GM10266 (cell line): ENCODE measurements at regions not wholly inside any gene's neighbourhood (a gene's known extent, or its start where the extent isn't known, plus 50 kb on each side); places are given as distances from the start of the nearest gene placed in this dataset.

Experiments
- DNase-seq: peaks from one replicate; pipeline ENCODE4 v3.0.0; 2012; ENCODE audit errors: extremely low spot score
- TF ChIP-seq, protein P1 (sequence below): IDR thresholded peaks from 2 replicates; pipeline ENCODE4 v1.5.1; 2012; ENCODE audit warnings: mild to moderate bottlenecking, low read depth; ENCODE audit not compliant: control insufficient read depth, insufficient read depth; ENCODE audit errors: missing control alignments

DNA sequence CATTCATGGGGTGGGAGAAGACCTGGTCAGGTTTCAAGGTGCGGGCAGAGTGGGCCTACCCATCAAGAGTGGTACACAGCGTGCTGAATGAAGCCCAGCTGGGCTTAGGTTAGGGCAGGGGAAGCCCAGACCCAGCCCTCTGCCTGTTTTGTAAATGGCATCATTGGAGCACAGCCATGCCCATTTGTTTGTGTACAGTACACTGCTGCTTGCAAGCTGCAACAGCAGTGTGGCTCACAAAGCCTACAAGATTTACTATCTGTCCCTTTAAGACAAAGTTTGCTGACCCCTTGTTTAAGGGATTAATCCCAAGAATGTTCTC, 230.1 kb upstream of the TNRC6C start:
- no peak for DNase-seq
- TF ChIP-seq, protein P1, sequence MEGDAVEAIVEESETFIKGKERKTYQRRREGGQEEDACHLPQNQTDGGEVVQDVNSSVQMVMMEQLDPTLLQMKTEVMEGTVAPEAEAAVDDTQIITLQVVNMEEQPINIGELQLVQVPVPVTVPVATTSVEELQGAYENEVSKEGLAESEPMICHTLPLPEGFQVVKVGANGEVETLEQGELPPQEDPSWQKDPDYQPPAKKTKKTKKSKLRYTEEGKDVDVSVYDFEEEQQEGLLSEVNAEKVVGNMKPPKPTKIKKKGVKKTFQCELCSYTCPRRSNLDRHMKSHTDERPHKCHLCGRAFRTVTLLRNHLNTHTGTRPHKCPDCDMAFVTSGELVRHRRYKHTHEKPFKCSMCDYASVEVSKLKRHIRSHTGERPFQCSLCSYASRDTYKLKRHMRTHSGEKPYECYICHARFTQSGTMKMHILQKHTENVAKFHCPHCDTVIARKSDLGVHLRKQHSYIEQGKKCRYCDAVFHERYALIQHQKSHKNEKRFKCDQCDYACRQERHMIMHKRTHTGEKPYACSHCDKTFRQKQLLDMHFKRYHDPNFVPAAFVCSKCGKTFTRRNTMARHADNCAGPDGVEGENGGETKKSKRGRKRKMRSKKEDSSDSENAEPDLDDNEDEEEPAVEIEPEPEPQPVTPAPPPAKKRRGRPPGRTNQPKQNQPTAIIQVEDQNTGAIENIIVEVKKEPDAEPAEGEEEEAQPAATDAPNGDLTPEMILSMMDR, result no peak

DNA sequence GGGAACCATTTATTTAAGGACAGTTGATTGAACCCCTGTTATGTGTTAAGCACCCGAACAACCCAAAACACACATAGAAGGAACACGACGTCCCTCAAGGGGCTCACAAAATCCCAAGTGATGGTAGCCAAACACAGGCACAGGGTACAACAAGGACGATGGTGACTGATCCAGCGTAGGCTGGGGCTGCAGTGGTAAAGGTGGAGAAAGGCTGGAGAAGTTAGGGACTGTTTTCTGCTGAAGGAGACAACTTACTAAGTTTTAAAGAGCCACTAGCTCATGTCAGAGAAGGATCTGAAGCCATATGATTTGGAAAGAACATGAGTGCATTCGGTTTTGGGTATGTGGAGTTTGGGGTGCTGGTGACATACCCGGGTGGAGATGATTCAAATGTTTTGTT, 229.6 kb upstream of the TNRC6C start:
- TF ChIP-seq, protein P1, result no peak

DNA sequence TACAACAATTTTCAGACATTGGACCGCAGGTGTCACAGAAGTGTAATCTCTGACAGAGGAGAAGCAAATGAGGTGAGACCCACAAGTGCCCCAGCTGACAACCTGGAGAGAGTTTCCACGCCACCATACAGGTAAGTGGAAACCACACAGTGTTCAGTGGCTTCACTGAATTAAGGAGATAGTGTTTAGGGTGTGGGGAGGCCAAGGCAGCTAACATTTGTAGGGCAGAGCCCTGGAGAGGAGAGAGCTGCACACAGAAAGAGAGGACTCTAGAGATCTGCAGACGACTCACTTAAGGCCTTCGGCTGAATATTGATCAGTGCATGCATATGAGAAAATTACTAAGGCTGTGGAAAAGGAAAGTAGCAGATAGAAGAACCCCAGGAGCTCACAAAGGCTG, 228.9 kb upstream of the TNRC6C start:
- no peak for DNase-seq
- TF ChIP-seq, protein P1, result no peak

More for the DNA sequence above, 229.6 kb upstream of the TNRC6C start:
- no peak for DNase-seq

DNA sequence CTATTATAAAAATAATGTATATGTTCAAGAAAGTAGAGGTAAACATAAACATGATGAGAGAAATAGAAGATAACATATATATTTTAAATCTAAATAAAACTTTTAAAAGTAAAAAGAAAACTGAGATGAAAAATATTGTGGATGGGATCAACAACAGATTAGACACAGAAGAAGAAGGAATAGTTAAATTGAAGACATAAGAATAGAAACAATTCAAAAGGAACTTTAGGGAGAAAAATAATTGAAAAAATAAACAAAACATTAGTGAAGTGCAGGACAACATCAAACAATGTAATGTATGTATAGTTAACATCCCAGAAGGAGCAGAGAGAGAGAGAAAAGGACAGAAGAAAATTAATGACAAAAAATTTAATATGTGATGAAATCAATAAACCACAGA, 228.1 kb upstream of the TNRC6C start:
- no peak for DNase-seq
- TF ChIP-seq, protein P1, result no peak

- TF ChIP-seq, protein P1, result no peak
- no peak for DNase-seq
Observed at GRCh38 chr17:77733576-77734296, 224.8 kb upstream of the TNRC6C start.

GRCh38 chr17:77734371-77735080, 224.0 kb upstream of the TNRC6C start:
- DNase-seq, result no peak

DNA sequence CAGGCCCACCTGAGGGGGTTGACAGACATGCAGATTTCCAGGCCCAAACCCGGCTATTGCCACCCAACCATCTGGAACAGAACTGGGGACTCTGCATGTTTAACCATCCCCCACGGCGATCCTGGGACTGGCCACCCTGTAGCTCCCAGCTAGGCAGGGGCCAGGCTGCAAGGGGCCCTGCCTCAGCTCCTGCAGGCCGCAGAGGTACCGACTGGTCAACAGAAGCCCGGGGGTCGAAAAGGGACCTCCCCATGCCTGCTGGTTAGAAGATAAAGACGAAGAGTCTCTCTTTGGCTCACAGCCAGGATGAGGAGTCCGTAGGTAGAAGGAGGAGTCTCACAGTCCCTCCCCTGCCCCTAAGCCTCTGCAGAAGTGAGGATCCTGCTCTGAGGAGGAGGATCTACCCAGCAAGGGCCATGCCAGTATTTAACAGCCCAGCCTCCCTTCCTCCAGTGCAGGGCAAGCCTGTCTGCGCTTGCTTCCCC, 223.4 kb upstream of the TNRC6C start:
- DNase-seq, result no peak
- TF ChIP-seq, protein P1, result no peak

More at GRCh38 chr17:77734371-77735080, 224.0 kb upstream of the TNRC6C start:
- TF ChIP-seq, protein P1, result no peak
